Gastrocnemius medialis (tissue), 4 donors: ENCODE measurements at regions not wholly inside any gene's neighbourhood (a gene's known extent, or its start where the extent isn't known, plus 50 kb on each side); places are given as distances from the start of the nearest gene placed in this dataset.

ENCODE experiments used
- ATAC-seq, 2 donors: fragments of 150-250 bp; one replicate each; pipeline ENCODE4 v1.9.1; 2016
- DNase-seq, 2 donors: peaks; one replicate each; pipeline ENCODE4 v3.0.0-alpha.2; 2019
- H3K27ac ChIP-seq, 4 donors: fragments of 200-600 bp; sonication (generic); 1 replicate in 1 of 4; 2 replicates in 3 of 4; pipeline ENCODE4 v1.5.1; 2016 to 2018; ENCODE audit warnings: mild to moderate bottlenecking in 2 of 4, moderate library complexity in 1 of 4
- H3K27me3 ChIP-seq, 3 donors: fragments of 200-600 bp; sonication (generic) in 2 of 3; 1 replicate in 1 of 3; 2 replicates in 2 of 3; pipeline versions ENCODE4 v1.5.1 to v1.6.0; 2016 to 2019; ENCODE audit warnings: mild to moderate bottlenecking in 1 of 3, moderate library complexity in 1 of 3
- H3K36me3 ChIP-seq, 2 donors: fragments of 200-600 bp; sonication (generic) in 1 of 2; one replicate each; pipeline ENCODE4 v1.5.1; 2017 to 2018
- H3K4me1 ChIP-seq, 2 donors: fragments of 200-600 bp; sonication (generic) in 1 of 2; one replicate each; pipeline ENCODE4 v1.5.1; 2016 to 2017; ENCODE audit warnings: mild to moderate bottlenecking in 2 of 2
- H3K4me3 ChIP-seq, 4 donors: fragments of 200-600 bp; sonication (generic) in 3 of 4; 1 replicate in 1 of 4; 2 replicates in 3 of 4; pipeline ENCODE4 v1.5.1; 2016 to 2019; ENCODE audit warnings: mild to moderate bottlenecking in 2 of 4
- H3K9me3 ChIP-seq, 3 donors: fragments of 200-600 bp; sonication (generic) in 2 of 3; 1 replicate in 1 of 3; 2 replicates in 2 of 3; pipeline ENCODE4 v1.5.1; 2016 to 2019
- CTCF ChIP-seq, 5 experiments: fragments of 450-650 bp in 3 of 5; fragments of 200-600 bp in 2 of 5; sonication (generic) in 2 of 5; IDR thresholded peaks in 4 of 5; conservative IDR thresholded peaks in 1 of 5; 1 replicate in 4 of 5; 2 replicates in 1 of 5; pipeline ENCODE4 v1.5.1; 2016 to 2019; ENCODE audit warnings: antibody characterized with exemption in 5 of 5, mild to moderate bottlenecking in 3 of 5, moderate library complexity in 3 of 5
- POLR2A ChIP-seq, 2 donors: fragments of 450-650 bp; IDR thresholded peaks; one replicate each; pipeline ENCODE4 v1.6.1; 2017; ENCODE audit warnings: antibody characterized with exemption in 2 of 2, mild to moderate bottlenecking in 2 of 2, moderate library complexity in 2 of 2
- in situ Hi-C, 4 donors: fragments of 200-750 bp; cut with MboI; loops; one replicate each; pipeline versions ENCODE4 v1.15.0 to v1.8.0; 2017; ENCODE audit warnings: low sequenced_read_pairs in 4 of 4
- intact Hi-C: fragments of 100-400 bp; cut with DNase I; formaldehyde crosslinking; loops from one replicate; pipeline ENCODE4 v1.15.1; 2023; ENCODE audit warnings: low total_unique reads

- in situ Hi-C loops (no loop called here), intact Hi-C loops (no loop called here)
- TF ChIP-seq POLR2A (IDR thresholded peaks at IDR 0.05) = no peak
- TF ChIP-seq CTCF (IDR thresholded peaks at IDR 0.05 in 4 of 5, conservative IDR thresholded peaks at IDR 0.05 in 1 of 5) = no peak
- no peak for DNase-seq
- Histone ChIP-seq H3K27me3 (no peaks in the 10 kb centered on the region), H3K36me3 (no peaks in the 10 kb centered on the region), H3K4me1 (no peaks in the 10 kb centered on the region), H3K9me3 (no peaks in the 10 kb centered on the region), H3K27ac (no peak overlapping the region), H3K4me3 (no peak overlapping the region)
- no peak for ATAC-seq
Observed at GRCh38 chr16:26281381-26282110, 589.8 kb downstream of the HS3ST4 start.

GRCh38 chr16:26295625-26296304 is 604.0 kb downstream of the HS3ST4 start:
- in situ Hi-C loops = no loop called here
- Histone ChIP-seq H3K27me3 (no peaks in the 10 kb centered on the region), H3K36me3 (no peaks in the 10 kb centered on the region)

GRCh38 chr16:26301516-26301915 is 609.8 kb downstream of the HS3ST4 start:
- TF ChIP-seq POLR2A (IDR thresholded peaks at IDR 0.05) (no peak), CTCF (IDR thresholded peaks at IDR 0.05 in 4 of 5, conservative IDR thresholded peaks at IDR 0.05 in 1 of 5) (no peak)
- DNase-seq = no peak
- no peak overlapping the region for H3K27ac ChIP-seq
- no peak for ATAC-seq
- in situ Hi-C loops (no loop called here), intact Hi-C loops (no loop called here)
- H3K9me3 ChIP-seq = no peaks in the 10 kb centered on the region
- no peaks in the 10 kb centered on the region for H3K36me3 ChIP-seq
- no peaks in the 10 kb centered on the region for H3K27me3 ChIP-seq
- H3K4me3 ChIP-seq = no peak overlapping the region
- no peaks in the 10 kb centered on the region for H3K4me1 ChIP-seq

More at GRCh38 chr16:26295625-26296304, 604.0 kb downstream of the HS3ST4 start:
- TF ChIP-seq CTCF (IDR thresholded peaks at IDR 0.05 in 4 of 5, conservative IDR thresholded peaks at IDR 0.05 in 1 of 5) = no peak
- no peak for TF ChIP-seq POLR2A (IDR thresholded peaks at IDR 0.05)
- ATAC-seq (no peak), DNase-seq (no peak)
- intact Hi-C loops = no loop called here
- Histone ChIP-seq H3K4me3 (no peak overlapping the region), H3K27ac (no peak overlapping the region), H3K9me3 (no peaks in the 10 kb centered on the region), H3K4me1 (no peaks in the 10 kb centered on the region)

- no peaks in the 10 kb centered on the region for H3K9me3 ChIP-seq
- DNase-seq (no peak), ATAC-seq (no peak)
- H3K27me3 ChIP-seq = no peaks in the 10 kb centered on the region
- H3K36me3 ChIP-seq = no peaks in the 10 kb centered on the region
- in situ Hi-C loops (loop anchor here in 1 of 4 donors (10.0 kb wide), 1 partner anchor 62 kb away; no protein-coding TSS in a partner anchor), intact Hi-C loops (no loop called here)
- no peak overlapping the region for H3K4me3 ChIP-seq
- no peak for TF ChIP-seq POLR2A (IDR thresholded peaks at IDR 0.05)
- TF ChIP-seq CTCF (IDR thresholded peaks at IDR 0.05 in 4 of 5, conservative IDR thresholded peaks at IDR 0.05 in 1 of 5) = no peak
- H3K27ac ChIP-seq = no peak overlapping the region
- H3K4me1 ChIP-seq = no peaks in the 10 kb centered on the region
Observed at GRCh38 chr16:26316683-26317464, 625.1 kb downstream of the HS3ST4 start.
